ENCODE measurements at regions not wholly inside any gene's neighbourhood (a gene's known extent, or its start where the extent isn't known, plus 50 kb on each side); places are given as distances from the start of the nearest gene placed in this dataset.

GRCh38 chr4:129322920-129323319, 227.0 kb downstream of the C4orf33 start:
- TF ChIP-seq POLR2A (IDR thresholded peaks at IDR 0.05) (no peak), CTCF (IDR thresholded peaks at IDR 0.05) (no peak)

All from vagina (tissue), 2 donors.